Heart left ventricle (tissue), 13 donors: ENCODE measurements at regions not wholly inside any gene's neighbourhood (a gene's known extent, or its start where the extent isn't known, plus 50 kb on each side); places are given as distances from the start of the nearest gene placed in this dataset.

Experiments used
- POLR2A ChIP-seq, 2 donors: fragments of 450-650 bp; IDR thresholded peaks; one replicate each; pipeline ENCODE4 v1.6.1; 2017; ENCODE audit warnings: antibody characterized with exemption in 2 of 2, mild to moderate bottlenecking in 2 of 2, moderate library complexity in 2 of 2
- TF ChIP-seq, protein P1 (sequence below), 12 donors: fragments of 200-600 bp; sonication (generic) in 4 of 12; IDR thresholded peaks; one replicate each; pipeline versions ENCODE4 v1.5.0 to v1.8.0; 2018 to 2022; ENCODE audit warnings: antibody characterized with exemption in 12 of 12, mild to moderate bottlenecking in 5 of 12
- donor health status: ischemic (EF 13 %, LVEDD 7.1; RV severe dilation, severe dysfunction).
- donor health status: DM: no; HTN: yes; CAD: no.
- donor health status: DM: no; HTN: no; CAD: no.
- donor health status: ischemic (EF 25% LVEDD 6.9; RV normal size, moderate dysfunction).
- donor health status: ischemic (EF 25% LVEDD 5.7; RV mildly dilated, moderate dysfunction).
- donor health status: ischemic (EF 35%, LVEDD 5.7; RV mildly dilated, moderate dysfunction).
- donor health status: nonischemic (EF 11% LVEDD 7.7; RV severe dilation, severe dysfunction).
- donor health status: DM: yes; HTN: yes; CAD: no.
- donor health status: PGD.
- donor health status: ischemic (EF 29% LVEDD 5.4; RV normal size, mild dysfunction).
- donor health status: nonischemic (EF 23%, LVEDD 6.1; RV moderate dilation, normal function).

GRCh38 chr6:11320914-11321597 lies 88.6 kb upstream of the NEDD9 start:
- TF ChIP-seq, protein P1, sequence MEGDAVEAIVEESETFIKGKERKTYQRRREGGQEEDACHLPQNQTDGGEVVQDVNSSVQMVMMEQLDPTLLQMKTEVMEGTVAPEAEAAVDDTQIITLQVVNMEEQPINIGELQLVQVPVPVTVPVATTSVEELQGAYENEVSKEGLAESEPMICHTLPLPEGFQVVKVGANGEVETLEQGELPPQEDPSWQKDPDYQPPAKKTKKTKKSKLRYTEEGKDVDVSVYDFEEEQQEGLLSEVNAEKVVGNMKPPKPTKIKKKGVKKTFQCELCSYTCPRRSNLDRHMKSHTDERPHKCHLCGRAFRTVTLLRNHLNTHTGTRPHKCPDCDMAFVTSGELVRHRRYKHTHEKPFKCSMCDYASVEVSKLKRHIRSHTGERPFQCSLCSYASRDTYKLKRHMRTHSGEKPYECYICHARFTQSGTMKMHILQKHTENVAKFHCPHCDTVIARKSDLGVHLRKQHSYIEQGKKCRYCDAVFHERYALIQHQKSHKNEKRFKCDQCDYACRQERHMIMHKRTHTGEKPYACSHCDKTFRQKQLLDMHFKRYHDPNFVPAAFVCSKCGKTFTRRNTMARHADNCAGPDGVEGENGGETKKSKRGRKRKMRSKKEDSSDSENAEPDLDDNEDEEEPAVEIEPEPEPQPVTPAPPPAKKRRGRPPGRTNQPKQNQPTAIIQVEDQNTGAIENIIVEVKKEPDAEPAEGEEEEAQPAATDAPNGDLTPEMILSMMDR (IDR thresholded peaks at IDR 0.05), result no peak
- no peak for TF ChIP-seq POLR2A (IDR thresholded peaks at IDR 0.05)
